Testis (tissue), 2 donors: ENCODE measurements at regions not wholly inside any gene's neighbourhood (a gene's known extent, or its start where the extent isn't known, plus 50 kb on each side); places are given as distances from the start of the nearest gene placed in this dataset.

ENCODE experiments used
- CTCF ChIP-seq, 3 experiments: fragments of 450-650 bp in 2 of 3; fragments of 200-600 bp in 1 of 3; sonication (generic) in 1 of 3; IDR thresholded peaks; one replicate each; pipeline ENCODE4 v1.5.1; 2016 to 2019; ENCODE audit warnings: antibody characterized with exemption in 3 of 3, mild to moderate bottlenecking in 2 of 3, moderate library complexity in 1 of 3
- POLR2A ChIP-seq: fragments of 450-650 bp; IDR thresholded peaks from one replicate; pipeline ENCODE4 v1.6.1; 2017; ENCODE audit warnings: antibody characterized with exemption, mild to moderate bottlenecking, moderate library complexity

GRCh38 chr3:88812576-88812975 is 294.8 kb upstream of the EPHA3 start:
- TF ChIP-seq CTCF (IDR thresholded peaks at IDR 0.05) (no peak), POLR2A (no peak)
